IPS-18c (cell line): ENCODE measurements at regions not wholly inside any gene's neighbourhood (a gene's known extent, or its start where the extent isn't known, plus 50 kb on each side); places are given as distances from the start of the nearest gene placed in this dataset.
"Not testable (repeated sequence)": the region's sequence is repeated elsewhere in the genome, so short reads cannot be mapped to it uniquely, and the experiment has no call there.

Experiments used
- H3K4me3 ChIP-seq: 2 replicates; pipeline ENCODE4 v1.7.0; 2013; ENCODE audit warnings: low read depth, mild to moderate bottlenecking, low read length, moderate library complexity; ENCODE audit not compliant: insufficient read depth
- H3K9me3 ChIP-seq: one replicate; pipeline ENCODE4 v1.6.1; 2013; ENCODE audit warnings: mild to moderate bottlenecking, low read length, moderate library complexity; ENCODE audit not compliant: control insufficient read depth, insufficient read depth

DNA sequence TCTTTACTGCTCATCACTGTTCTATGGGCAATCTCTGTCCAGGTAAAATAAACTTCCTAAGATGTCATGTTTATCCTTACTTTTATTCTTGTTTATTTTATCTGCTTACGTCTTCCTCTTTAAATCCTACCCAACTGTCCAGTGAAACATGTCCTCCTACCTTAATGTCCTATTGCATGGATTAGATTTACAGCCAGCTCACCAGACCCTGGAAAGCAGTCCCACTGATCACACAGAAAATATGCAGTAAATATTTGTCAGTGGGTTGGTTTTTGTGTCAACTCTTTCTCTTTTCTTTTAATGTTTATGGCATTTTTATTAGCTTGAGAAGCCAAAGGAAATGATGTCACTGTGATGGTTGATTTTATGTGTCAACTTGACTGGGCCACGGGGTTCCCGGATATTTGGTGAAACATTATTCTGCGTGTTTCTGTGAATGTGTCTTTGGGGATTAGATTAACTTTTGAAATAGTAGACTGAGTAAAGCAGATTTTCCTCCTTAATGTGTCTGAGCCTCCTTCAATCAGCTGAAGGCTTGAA, 258.3 kb downstream of the SRGAP2C start:
- Histone ChIP-seq H3K9me3 (no peaks in the 10 kb centered on the region), H3K4me3 (no peak overlapping the region)

DNA sequence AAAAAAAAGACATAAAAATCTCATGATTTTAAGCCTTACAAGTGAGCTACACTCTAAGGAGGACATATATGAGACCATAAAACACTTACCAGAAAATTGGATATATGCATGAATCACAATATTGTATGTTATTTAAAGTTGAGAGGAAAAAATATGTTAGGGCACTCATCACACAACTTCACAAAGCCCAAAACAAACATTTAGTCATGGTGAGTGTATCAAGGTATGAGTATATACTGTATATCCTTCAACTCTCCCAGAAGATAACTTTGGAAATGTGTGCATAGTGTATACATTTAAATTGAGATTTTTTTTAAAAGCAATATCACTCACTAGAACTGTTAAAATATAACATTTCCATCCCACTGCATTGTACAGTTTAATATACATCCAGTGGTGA, 259.3 kb downstream of the SRGAP2C start:
- Histone ChIP-seq H3K9me3 (no peaks in the 10 kb centered on the region), H3K4me3 (no peak overlapping the region)

DNA sequence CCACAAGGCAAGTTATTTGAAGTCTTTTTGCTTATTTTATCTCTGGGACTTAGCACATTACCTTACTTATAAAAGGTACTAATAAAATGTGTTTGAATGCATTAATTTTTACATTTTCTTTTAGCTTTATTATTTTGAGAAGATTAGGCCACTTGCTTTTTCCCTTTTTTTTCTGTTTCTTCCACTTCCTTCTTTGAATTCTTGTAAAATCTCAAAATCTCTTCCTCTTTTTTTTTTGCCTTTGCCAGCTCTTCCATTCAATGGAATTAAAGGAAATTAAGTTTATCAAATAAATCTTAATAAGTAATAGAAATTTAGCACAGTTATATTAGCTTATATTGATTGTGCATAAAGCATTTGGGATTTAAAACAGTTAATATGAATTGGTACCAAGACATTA, 260.9 kb downstream of the SRGAP2C start:
- no peak overlapping the region for H3K4me3 ChIP-seq
- no peaks in the 10 kb centered on the region for H3K9me3 ChIP-seq

DNA sequence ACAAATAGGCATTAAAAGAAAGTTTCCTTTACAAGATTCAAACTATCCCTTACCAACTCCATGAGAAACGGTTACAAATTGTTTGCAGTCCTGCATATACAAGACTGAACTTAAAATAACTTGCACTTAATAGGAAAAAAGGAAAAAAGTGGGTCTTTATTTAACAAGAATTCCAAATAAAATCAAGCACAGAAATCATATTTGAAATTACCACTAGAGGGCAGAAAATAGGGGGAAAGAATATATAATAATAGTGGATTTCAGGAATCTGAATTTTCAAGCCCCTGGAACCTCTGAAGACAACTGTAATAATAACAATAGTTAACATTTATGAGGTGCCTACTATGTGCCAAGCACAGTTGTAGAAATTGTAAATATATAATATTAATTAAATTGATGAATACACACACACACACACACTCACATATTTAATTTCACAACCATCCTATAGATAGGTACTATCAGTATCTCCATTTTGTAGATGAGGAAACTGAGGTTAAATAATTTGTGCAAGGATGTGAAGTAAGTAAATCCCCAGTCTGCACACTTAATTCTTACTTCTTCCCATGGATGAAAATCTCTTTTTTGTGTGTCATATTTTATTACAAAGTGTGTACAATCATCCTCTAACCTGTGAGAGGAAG, 262.6 kb downstream of the SRGAP2C start:
- H3K4me3 ChIP-seq, H3K9me3 ChIP-seq: not testable (repeated sequence)

DNA sequence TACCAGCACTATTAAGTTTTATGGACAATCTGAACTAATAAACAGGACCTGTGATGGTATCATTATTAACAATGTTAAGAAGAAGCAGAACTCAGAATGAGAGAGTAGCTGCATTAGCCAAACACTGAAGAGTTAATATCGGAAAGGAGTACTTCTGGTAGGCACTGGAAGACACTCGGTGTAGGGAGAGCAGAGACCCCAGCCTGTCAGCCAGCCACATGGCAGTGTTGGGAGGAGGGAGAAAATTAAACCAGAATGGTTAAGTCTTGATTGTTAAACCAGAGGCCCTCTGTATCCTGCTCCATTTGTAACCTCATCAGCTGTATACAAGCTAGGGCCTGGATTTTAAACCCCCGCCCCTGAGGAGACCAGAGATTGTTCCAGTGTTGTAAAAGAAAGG, 263.3 kb downstream of the SRGAP2C start:
- not testable (repeated sequence) for H3K9me3 ChIP-seq, H3K4me3 ChIP-seq

DNA sequence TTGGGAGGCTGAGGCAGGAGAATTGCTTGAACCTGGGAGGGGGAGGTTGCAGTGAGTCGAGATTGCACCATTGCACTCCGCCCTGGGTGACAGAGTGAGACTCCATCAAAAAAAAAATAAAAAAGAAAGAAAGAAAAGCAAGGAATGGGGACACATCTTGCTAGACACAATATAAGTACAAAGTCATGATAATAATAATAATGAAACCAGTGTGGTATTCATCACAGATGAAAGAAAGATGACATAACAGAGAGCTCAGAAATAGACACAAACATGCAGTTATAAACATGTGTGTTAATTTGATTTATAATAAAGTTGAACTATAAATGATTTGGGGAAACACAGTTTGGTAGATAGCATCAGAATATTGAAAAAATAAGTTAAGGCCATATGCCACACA, 264.1 kb downstream of the SRGAP2C start:
- Histone ChIP-seq H3K9me3 (no peaks in the 10 kb centered on the region), H3K4me3 (no peak overlapping the region)

DNA sequence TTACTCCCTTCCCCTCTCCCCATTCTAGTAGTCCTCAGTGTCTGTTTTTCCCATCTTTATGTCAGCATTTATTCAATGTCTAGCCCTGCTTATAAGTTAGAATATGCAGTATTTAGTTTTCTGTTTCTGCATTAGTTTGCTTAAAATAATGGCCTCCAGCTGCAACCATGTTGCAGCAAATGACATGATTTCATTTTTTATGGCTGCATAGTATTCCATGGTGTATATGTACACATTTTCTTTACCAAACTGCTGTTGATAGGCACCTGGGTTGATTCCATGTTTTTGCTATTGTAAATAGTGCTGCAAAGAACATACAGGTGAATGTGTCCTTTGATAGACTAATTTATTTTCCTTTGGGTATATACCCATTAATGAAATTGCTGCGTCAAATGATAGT, 267.7 kb downstream of the SRGAP2C start:
- no peaks in the 10 kb centered on the region for H3K9me3 ChIP-seq
- no peak overlapping the region for H3K4me3 ChIP-seq

DNA sequence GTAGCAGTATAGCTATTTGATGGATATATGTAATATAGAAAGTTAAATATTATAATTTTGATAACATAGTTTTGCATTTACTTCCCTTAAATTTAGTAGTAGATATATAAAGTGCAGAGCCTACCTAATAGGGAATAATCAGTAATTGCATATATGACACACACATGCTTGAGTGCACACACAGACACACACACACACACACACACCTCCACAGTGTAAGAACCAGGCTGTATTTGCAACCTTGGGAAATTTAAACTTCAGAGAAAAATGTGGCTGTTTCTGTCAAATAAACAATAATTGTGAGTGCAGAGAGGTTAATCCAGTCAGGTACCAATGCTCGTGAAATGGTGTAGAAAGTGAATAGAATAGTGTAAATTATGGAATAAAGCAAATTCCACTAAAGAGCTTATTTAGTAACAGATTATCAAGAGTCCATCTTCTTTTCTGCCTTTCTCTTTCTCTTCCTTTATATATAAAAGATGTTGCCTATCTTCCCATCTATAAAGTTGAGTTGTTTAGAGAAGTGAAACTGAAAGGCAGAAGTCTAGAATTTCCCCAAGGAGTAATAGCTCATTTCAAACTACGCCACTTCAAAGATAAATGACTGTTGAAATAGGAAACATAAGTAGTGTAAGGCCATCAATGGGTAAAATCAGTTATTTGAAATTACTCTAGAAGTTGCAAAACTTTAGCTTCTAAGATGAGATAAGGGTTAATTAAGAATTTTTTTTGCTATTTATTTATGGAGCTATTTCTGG, 273.7 kb downstream of the SRGAP2C start:
- no peaks in the 10 kb centered on the region for H3K9me3 ChIP-seq
- H3K4me3 ChIP-seq: no peak overlapping the region

DNA sequence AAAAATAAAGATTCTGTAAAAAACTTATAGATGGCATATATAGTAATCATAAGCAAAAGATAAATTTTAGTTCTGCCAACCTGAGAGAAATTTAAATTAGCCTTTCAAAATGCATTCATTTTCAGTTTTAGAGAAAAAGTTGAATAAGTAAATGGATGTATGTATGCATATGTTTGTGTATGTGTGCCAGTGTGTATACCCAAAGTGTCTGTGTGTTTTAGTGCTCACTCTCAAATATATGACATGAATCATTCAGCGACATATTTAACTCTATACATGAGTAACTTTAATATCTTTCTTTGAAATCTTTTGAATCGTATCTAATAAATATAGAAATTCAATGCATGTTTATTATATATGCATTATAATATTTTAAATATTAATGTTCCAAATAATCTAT, 274.5 kb downstream of the SRGAP2C start:
- Histone ChIP-seq H3K4me3 (no peak overlapping the region), H3K9me3 (no peaks in the 10 kb centered on the region)

DNA sequence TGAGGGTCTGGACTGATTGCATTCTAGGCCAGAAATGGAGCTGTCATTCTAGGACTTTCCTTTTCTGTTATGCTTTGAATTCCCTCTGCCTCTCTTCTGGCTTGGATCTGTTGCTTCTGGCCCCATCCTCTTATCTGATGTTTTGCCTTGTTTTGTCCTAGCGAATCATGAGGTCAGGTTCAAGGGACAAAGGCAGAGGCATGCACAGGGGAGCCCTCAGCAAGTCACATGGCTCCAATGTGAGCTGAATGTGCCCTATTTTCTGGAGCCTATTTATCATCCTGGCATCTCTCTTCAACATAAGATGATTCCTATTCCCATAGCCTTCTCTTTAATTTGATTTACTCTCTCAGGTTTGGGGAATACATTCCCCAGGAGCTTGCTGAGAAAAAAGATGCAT, 284.6 kb downstream of the SRGAP2C start:
- H3K9me3 ChIP-seq, H3K4me3 ChIP-seq: not testable (repeated sequence)

DNA sequence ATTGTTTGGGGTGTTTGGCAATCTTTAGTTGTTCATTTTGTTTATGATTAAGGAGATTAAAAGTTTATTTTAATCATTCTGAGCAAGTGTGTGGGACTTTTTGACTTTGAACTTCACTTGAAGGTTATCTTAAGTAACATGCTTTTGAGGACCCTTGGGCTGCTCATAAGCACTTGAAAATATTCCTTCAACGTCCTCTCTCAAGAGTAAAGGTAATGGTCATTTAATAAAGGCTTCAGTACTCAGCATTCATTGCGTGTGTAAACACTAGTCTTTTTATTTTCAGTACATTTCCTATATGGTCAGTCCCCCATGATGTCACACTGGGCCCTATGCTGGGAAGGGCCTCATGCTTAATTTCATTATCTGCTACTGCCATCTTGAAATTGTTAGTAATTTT, 285.6 kb downstream of the SRGAP2C start:
- not testable (repeated sequence) for H3K4me3 ChIP-seq, H3K9me3 ChIP-seq

DNA sequence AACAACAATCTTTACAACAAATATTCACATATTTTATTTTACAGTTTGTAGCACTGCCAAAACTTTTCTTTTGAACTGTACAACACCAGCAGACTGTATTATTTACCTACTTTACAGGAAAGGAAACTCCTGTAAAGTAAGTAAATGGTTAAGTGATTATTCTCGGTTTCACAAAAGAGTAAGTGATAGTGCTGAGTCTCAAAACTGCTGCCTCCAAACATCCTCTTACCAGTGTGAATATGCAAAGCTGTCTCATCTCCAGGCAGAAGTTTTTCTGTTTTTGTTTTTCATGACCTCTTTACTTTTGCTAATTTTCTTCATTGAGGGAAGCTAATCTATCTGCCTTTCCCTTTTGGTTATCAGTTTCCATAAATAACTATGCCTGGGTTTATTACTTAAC, 286.7 kb downstream of the SRGAP2C start:
- H3K4me3 ChIP-seq: no peak overlapping the region
- H3K9me3 ChIP-seq: no peaks in the 10 kb centered on the region

DNA sequence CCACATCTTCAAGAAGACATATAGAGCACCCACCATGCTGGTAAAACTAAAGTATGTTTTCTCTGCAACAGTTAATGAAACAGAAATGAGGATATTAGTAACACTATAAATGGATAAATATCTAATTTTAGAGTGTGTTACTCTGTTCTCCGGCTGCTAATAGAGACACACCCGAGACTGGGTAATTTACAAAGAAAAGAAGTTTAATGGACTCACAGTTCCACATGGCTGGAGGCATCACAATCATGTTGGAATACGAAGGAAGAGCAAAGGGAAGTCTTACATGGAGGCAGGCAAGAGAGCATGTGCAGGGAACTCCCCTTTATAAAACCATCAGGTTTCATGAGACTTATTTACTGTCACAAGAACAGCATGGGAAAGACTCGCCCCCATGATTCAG, 287.2 kb downstream of the SRGAP2C start:
- Histone ChIP-seq H3K4me3 (no peak overlapping the region), H3K9me3 (no peaks in the 10 kb centered on the region)

DNA sequence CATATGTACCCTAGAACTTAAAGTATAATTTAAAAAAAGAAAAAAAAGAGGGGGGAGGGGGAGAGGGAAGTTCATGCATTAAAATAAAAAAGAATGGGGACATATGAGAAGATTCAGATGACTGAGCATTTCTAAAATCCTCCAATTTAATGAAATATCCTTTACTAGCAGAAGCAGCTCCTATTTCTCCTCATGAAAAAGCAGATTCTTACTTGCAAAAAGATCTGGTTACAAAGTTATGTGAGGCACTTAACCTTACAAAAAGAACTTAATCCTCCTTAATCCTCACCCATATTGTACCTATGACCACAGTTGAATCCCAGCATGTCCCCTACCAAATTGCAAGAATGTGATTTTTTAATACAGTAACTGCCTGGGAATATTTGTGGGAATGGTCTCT, 298.5 kb downstream of the SRGAP2C start:
- H3K4me3 ChIP-seq: no peak overlapping the region
- no peaks in the 10 kb centered on the region for H3K9me3 ChIP-seq

DNA sequence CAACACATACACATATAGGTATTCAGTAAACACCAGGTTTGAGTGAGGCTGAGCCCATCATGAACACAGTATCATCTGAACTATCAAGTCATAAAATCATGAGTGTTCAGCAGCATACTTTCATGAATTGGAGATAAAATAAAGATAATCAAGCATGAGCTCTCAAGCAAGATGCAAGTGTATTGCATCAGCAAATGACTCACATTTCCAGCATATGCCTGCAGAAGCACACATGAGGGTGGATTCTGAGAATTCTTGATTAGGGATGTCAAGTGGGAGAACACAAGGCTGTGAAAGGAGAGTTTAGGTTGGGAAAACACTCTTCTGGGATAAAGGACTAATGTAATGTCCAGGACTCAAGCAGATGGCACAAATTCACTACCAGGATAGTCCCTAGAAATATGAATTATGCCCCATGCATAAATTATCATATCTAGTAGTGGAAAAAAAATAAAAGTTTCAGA, 299.2 kb downstream of the SRGAP2C start:
- Histone ChIP-seq H3K4me3 (no peak overlapping the region), H3K9me3 (no peaks in the 10 kb centered on the region)

DNA sequence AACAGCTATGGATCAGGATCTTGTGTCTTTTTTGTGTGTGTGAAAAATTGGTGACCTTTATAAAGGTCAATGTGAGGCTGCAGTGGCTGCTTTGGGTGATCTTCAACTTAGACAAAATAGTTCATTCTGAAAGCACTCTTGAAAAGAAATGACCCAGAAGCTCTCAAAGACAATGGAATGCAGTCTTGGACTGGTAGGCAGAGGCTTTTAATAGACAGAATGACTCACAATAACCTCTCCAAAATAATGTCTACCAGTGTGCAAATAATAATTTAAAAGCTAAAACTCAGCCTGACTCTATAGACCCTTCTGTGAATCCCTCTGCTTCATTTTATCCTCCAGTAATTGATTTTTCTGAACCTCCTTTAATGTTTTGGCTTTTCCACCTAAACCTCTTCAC, 310.0 kb downstream of the SRGAP2C start:
- not testable (repeated sequence) for H3K4me3 ChIP-seq, H3K9me3 ChIP-seq

DNA sequence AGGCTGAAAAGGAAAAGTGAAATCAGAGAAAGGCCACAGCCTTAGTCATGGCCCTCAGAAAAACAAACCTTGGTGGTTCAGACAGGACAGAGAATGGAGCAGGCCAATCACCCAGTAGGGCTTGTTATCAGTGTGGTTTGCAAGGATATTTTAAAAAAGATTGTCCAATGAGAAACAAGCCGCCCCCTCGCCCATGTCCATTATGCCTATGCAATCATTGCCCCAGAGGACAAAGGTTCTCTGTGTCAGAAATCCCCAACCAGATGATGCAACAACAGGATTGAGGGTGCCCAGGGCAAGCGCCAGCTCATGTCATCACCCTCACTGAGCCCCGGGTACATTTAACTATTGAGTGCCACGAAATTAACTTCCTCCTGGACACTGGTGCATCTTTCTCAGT, 326.7 kb downstream of the SRGAP2C start:
- not testable (repeated sequence) for H3K4me3 ChIP-seq

DNA sequence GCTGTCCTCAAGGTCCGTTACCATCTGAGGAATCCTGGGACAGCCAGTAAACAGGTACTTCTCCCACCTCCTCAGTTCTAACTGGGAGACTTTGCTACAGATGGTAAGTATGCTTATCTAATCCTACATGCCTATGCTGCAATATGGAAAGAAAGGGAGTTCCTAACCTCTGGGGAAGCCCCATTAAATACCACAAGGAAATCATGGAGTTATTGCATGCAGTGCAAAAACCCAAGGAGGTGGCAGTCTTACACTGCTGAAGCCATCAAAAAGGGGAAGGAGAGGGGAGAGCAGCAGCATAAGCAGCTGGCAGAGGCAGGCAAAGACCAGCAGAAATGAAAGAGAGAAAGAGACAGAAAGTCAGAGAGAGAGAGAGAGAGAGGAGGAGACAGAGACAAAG, 327.1 kb downstream of the SRGAP2C start:
- H3K4me3 ChIP-seq, H3K9me3 ChIP-seq: not testable (repeated sequence)

More for the DNA sequence above, 326.7 kb downstream of the SRGAP2C start:
- not testable (repeated sequence) for H3K9me3 ChIP-seq
